Breast epithelium (tissue), 3 donors: ENCODE measurements at regions not wholly inside any gene's neighbourhood (a gene's known extent, or its start where the extent isn't known, plus 50 kb on each side); places are given as distances from the start of the nearest gene placed in this dataset.

Source experiments
- POLR2A ChIP-seq: fragments of 450-650 bp; IDR thresholded peaks from one replicate; pipeline ENCODE4 v1.6.1; 2016; ENCODE audit warnings: antibody characterized with exemption, mild to moderate bottlenecking, moderate library complexity
- TF ChIP-seq, protein P1 (sequence below), 3 donors: fragments of 450-650 bp; IDR thresholded peaks; one replicate each; pipeline ENCODE4 v1.5.1; 2016 to 2017; ENCODE audit warnings: antibody characterized with exemption in 3 of 3, mild to moderate bottlenecking in 3 of 3, moderate library complexity in 3 of 3

DNA sequence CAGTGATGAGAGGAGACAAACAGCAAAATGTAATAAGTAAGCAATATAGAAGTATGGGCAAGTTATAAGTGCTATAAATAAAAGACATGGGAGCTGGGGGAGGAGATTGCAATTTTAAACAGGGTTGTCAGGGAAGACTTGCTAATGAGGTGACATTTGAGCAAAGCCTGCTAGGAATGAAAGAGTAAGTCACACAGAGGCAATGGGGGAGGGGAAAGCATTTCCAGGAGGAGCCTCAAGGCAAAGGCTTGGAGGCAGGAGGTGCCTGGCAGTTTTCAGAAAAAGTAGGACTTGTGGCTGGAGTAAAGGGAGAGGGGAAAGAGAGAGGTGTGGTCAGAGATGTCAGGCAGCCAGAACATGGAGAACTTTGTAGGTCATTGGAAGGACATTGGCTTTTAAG lies 124.4 kb upstream of the NMUR2 start:
- TF ChIP-seq POLR2A: no peak
- TF ChIP-seq, protein P1, sequence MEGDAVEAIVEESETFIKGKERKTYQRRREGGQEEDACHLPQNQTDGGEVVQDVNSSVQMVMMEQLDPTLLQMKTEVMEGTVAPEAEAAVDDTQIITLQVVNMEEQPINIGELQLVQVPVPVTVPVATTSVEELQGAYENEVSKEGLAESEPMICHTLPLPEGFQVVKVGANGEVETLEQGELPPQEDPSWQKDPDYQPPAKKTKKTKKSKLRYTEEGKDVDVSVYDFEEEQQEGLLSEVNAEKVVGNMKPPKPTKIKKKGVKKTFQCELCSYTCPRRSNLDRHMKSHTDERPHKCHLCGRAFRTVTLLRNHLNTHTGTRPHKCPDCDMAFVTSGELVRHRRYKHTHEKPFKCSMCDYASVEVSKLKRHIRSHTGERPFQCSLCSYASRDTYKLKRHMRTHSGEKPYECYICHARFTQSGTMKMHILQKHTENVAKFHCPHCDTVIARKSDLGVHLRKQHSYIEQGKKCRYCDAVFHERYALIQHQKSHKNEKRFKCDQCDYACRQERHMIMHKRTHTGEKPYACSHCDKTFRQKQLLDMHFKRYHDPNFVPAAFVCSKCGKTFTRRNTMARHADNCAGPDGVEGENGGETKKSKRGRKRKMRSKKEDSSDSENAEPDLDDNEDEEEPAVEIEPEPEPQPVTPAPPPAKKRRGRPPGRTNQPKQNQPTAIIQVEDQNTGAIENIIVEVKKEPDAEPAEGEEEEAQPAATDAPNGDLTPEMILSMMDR (IDR thresholded peaks at IDR 0.05): no peak
